ENCODE measurements at regions not wholly inside any gene's neighbourhood (a gene's known extent, or its start where the extent isn't known, plus 50 kb on each side); places are given as distances from the start of the nearest gene placed in this dataset.

DNA sequence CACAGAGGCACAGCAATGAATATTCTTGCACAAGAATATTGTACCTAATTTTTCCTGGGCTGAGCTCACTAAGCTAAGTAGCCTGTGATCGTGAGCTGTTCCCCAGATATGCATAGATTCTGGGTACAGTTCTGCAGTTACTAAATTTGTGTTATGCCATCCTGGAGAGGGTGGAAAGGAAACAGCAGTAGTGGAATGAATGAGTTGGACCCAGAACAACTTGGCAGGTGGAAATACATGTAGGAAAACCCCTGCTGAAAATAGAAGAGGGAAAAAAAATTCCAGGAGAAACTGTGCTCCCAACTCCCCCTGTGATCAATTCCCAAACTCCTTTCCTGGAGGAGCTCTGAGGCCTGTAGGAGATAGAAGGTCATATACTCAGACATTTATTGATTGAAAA lies 181.5 kb upstream of the MGAT5 start:
- TF ChIP-seq POLR2AphosphoS5 (IDR thresholded peaks at IDR 0.05), result no peak
- TF ChIP-seq, protein P1, sequence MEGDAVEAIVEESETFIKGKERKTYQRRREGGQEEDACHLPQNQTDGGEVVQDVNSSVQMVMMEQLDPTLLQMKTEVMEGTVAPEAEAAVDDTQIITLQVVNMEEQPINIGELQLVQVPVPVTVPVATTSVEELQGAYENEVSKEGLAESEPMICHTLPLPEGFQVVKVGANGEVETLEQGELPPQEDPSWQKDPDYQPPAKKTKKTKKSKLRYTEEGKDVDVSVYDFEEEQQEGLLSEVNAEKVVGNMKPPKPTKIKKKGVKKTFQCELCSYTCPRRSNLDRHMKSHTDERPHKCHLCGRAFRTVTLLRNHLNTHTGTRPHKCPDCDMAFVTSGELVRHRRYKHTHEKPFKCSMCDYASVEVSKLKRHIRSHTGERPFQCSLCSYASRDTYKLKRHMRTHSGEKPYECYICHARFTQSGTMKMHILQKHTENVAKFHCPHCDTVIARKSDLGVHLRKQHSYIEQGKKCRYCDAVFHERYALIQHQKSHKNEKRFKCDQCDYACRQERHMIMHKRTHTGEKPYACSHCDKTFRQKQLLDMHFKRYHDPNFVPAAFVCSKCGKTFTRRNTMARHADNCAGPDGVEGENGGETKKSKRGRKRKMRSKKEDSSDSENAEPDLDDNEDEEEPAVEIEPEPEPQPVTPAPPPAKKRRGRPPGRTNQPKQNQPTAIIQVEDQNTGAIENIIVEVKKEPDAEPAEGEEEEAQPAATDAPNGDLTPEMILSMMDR (IDR thresholded peaks at IDR 0.05; ENCODE audit: poor library complexity, severe bottlenecking), result no peak
- no peak for TF ChIP-seq TAF1 (IDR thresholded peaks at IDR 0.05; ENCODE audit: low read depth)
- TF ChIP-seq EZH2 (IDR thresholded peaks at IDR 0.05; ENCODE audit: borderline replicate concordance, insufficient read depth, low read length, poor library complexity, severe bottlenecking), result no peak
- TF ChIP-seq MXI1 (conservative IDR thresholded peaks at IDR 0.05; ENCODE audit: poor library complexity, severe bottlenecking), result no peak
- TF ChIP-seq SMC3 (conservative IDR thresholded peaks at IDR 0.05; ENCODE audit: poor library complexity), result no peak
- TF ChIP-seq, protein P2, sequence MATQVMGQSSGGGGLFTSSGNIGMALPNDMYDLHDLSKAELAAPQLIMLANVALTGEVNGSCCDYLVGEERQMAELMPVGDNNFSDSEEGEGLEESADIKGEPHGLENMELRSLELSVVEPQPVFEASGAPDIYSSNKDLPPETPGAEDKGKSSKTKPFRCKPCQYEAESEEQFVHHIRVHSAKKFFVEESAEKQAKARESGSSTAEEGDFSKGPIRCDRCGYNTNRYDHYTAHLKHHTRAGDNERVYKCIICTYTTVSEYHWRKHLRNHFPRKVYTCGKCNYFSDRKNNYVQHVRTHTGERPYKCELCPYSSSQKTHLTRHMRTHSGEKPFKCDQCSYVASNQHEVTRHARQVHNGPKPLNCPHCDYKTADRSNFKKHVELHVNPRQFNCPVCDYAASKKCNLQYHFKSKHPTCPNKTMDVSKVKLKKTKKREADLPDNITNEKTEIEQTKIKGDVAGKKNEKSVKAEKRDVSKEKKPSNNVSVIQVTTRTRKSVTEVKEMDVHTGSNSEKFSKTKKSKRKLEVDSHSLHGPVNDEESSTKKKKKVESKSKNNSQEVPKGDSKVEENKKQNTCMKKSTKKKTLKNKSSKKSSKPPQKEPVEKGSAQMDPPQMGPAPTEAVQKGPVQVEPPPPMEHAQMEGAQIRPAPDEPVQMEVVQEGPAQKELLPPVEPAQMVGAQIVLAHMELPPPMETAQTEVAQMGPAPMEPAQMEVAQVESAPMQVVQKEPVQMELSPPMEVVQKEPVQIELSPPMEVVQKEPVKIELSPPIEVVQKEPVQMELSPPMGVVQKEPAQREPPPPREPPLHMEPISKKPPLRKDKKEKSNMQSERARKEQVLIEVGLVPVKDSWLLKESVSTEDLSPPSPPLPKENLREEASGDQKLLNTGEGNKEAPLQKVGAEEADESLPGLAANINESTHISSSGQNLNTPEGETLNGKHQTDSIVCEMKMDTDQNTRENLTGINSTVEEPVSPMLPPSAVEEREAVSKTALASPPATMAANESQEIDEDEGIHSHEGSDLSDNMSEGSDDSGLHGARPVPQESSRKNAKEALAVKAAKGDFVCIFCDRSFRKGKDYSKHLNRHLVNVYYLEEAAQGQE (IDR thresholded peaks at IDR 0.05; ENCODE audit: borderline replicate concordance), result no peak
- TF ChIP-seq EP300 (conservative IDR thresholded peaks at IDR 0.05; ENCODE audit: poor library complexity, severe bottlenecking), result no peak
- TF ChIP-seq RAD21 (conservative IDR thresholded peaks at IDR 0.05), result no peak
